GM18519 (cell line): ENCODE measurements at regions not wholly inside any gene's neighbourhood (a gene's known extent, or its start where the extent isn't known, plus 50 kb on each side); places are given as distances from the start of the nearest gene placed in this dataset.

Experiments
- ATAC-seq: cut with Tn5 transposase; IDR thresholded peaks from one replicate; pipeline ENCODE4 v1.9.1; 2021; ENCODE audit warnings: mild to moderate bottlenecking, moderate library complexity; ENCODE audit not compliant: unreplicated experiment, low FRiP score

- ATAC-seq = no peak
Observed at GRCh38 chr4:155564880-155565279, 101.8 kb upstream of the GUCY1A1 start.

GRCh38 chr4:155564086-155564485 lies 102.6 kb upstream of the GUCY1A1 start:
- ATAC-seq = no peak

GRCh38 chr4:155559915-155560314 lies 106.7 kb upstream of the GUCY1A1 start:
- ATAC-seq = no peak

GRCh38 chr4:155552180-155552579 lies 114.5 kb upstream of the GUCY1A1 start:
- ATAC-seq = no peak

GRCh38 chr4:155548173-155548572 lies 118.5 kb upstream of the GUCY1A1 start:
- ATAC-seq = no peak

- no peak for ATAC-seq
Observed at GRCh38 chr4:155546451-155546850, 120.2 kb upstream of the GUCY1A1 start.

- ATAC-seq = no peak
Observed at GRCh38 chr4:155545456-155545855, 121.2 kb upstream of the GUCY1A1 start.

- no peak for ATAC-seq
Observed at GRCh38 chr4:155544547-155544946, 122.1 kb upstream of the GUCY1A1 start.

- ATAC-seq = peak; percentile 92
Observed at GRCh38 chr4:155543126-155543765, 123.4 kb upstream of the GUCY1A1 start.

- ATAC-seq = no peak
Observed at GRCh38 chr4:155542415-155542814, 124.2 kb upstream of the GUCY1A1 start.

GRCh38 chr4:155541716-155542115 lies 124.9 kb upstream of the GUCY1A1 start:
- ATAC-seq = no peak

GRCh38 chr4:155540698-155541097 lies 126.0 kb upstream of the GUCY1A1 start:
- ATAC-seq = no peak

- no peak for ATAC-seq
Observed at GRCh38 chr4:155539746-155540145, 126.9 kb upstream of the GUCY1A1 start.

GRCh38 chr4:155535802-155536454 lies 130.7 kb upstream of the GUCY1A1 start:
- no peak for ATAC-seq

- no peak for ATAC-seq
Observed at GRCh38 chr4:155532373-155533085, 134.1 kb upstream of the GUCY1A1 start.

- no peak for ATAC-seq
Observed at GRCh38 chr4:155530857-155531256, 135.8 kb upstream of the GUCY1A1 start.

GRCh38 chr4:155530290-155530689 lies 136.4 kb upstream of the GUCY1A1 start:
- ATAC-seq = no peak

GRCh38 chr4:155529716-155530115 lies 136.9 kb upstream of the GUCY1A1 start:
- no peak for ATAC-seq

- ATAC-seq = no peak
Observed at GRCh38 chr4:155529272-155529671, 137.4 kb upstream of the GUCY1A1 start.

- no peak for ATAC-seq
Observed at GRCh38 chr4:155526452-155527169, 140.0 kb upstream of the GUCY1A1 start.

GRCh38 chr4:155524926-155525455 lies 141.7 kb upstream of the GUCY1A1 start:
- ATAC-seq = no peak
